ENCODE measurements at regions not wholly inside any gene's neighbourhood (a gene's known extent, or its start where the extent isn't known, plus 50 kb on each side); places are given as distances from the start of the nearest gene placed in this dataset.

GRCh38 chr5:173768267-173768806 lies 119.8 kb upstream of the CPEB4 start (continued):
- no peak for TF ChIP-seq SRSF9 (IDR thresholded peaks at IDR 0.05; ENCODE audit: borderline replicate concordance, insufficient read depth, low read depth, low read length, poor library complexity, severe bottlenecking)
- TF ChIP-seq TERF1 (CRISPR knock-in tag; IDR thresholded peaks at IDR 0.05), result no peak
- TF ChIP-seq, protein P1, sequence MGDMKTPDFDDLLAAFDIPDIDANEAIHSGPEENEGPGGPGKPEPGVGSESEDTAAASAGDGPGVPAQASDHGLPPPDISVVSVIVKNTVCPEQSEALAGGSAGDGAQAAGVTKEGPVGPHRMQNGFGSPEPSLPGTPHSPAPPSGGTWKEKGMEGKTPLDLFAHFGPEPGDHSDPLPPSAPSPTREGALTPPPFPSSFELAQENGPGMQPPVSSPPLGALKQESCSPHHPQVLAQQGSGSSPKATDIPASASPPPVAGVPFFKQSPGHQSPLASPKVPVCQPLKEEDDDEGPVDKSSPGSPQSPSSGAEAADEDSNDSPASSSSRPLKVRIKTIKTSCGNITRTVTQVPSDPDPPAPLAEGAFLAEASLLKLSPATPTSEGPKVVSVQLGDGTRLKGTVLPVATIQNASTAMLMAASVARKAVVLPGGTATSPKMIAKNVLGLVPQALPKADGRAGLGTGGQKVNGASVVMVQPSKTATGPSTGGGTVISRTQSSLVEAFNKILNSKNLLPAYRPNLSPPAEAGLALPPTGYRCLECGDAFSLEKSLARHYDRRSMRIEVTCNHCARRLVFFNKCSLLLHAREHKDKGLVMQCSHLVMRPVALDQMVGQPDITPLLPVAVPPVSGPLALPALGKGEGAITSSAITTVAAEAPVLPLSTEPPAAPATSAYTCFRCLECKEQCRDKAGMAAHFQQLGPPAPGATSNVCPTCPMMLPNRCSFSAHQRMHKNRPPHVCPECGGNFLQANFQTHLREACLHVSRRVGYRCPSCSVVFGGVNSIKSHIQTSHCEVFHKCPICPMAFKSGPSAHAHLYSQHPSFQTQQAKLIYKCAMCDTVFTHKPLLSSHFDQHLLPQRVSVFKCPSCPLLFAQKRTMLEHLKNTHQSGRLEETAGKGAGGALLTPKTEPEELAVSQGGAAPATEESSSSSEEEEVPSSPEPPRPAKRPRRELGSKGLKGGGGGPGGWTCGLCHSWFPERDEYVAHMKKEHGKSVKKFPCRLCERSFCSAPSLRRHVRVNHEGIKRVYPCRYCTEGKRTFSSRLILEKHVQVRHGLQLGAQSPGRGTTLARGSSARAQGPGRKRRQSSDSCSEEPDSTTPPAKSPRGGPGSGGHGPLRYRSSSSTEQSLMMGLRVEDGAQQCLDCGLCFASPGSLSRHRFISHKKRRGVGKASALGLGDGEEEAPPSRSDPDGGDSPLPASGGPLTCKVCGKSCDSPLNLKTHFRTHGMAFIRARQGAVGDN (CRISPR knock-in tag; IDR thresholded peaks at IDR 0.05), result peak; percentile 47; the same call in 1 of the 2 replicates
- TF ChIP-seq ZNF619 (CRISPR knock-in tag; IDR thresholded peaks at IDR 0.05), result no peak
- TF ChIP-seq CHD4 (IDR thresholded peaks at IDR 0.05; ENCODE audit: borderline replicate concordance, low read length), result 0 out of 2 replicates have a peak, but pooled peaks have one; percentile 55
- no peak for TF ChIP-seq SOX13 (IDR thresholded peaks at IDR 0.05)
- no peak for TF ChIP-seq SOX13 (CRISPR knock-in tag; conservative IDR thresholded peaks at IDR 0.05 in 1 of 2, IDR thresholded peaks at IDR 0.05 in 1 of 2)
- TF ChIP-seq HNRNPUL1 (IDR thresholded peaks at IDR 0.05; ENCODE audit: low read depth, low read length), result no peak
- TF ChIP-seq, protein P2, sequence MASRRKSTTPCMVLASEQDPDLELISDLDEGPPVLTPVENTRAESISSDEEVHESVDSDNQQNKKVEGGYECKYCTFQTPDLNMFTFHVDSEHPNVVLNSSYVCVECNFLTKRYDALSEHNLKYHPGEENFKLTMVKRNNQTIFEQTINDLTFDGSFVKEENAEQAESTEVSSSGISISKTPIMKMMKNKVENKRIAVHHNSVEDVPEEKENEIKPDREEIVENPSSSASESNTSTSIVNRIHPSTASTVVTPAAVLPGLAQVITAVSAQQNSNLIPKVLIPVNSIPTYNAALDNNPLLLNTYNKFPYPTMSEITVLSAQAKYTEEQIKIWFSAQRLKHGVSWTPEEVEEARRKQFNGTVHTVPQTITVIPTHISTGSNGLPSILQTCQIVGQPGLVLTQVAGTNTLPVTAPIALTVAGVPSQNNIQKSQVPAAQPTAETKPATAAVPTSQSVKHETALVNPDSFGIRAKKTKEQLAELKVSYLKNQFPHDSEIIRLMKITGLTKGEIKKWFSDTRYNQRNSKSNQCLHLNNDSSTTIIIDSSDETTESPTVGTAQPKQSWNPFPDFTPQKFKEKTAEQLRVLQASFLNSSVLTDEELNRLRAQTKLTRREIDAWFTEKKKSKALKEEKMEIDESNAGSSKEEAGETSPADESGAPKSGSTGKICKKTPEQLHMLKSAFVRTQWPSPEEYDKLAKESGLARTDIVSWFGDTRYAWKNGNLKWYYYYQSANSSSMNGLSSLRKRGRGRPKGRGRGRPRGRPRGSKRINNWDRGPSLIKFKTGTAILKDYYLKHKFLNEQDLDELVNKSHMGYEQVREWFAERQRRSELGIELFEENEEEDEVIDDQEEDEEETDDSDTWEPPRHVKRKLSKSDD (CRISPR knock-in tag; IDR thresholded peaks at IDR 0.05; ENCODE audit: low read depth), result no peak
- TF ChIP-seq ZNF629 (CRISPR knock-in tag; conservative IDR thresholded peaks at IDR 0.05), result peak; percentile 90
- TF ChIP-seq STAG1 (CRISPR knock-in tag; IDR thresholded peaks at IDR 0.05), result no peak
- TF ChIP-seq ZBTB7B (CRISPR knock-in tag; IDR thresholded peaks at IDR 0.05), result no peak
- no peak for TF ChIP-seq ZNF724P (CRISPR knock-in tag; IDR thresholded peaks at IDR 0.05; ENCODE audit: borderline replicate concordance)
- TF ChIP-seq PRPF4 (IDR thresholded peaks at IDR 0.05; ENCODE audit: low read depth, low read length, poor library complexity, severe bottlenecking), result no peak
- TF ChIP-seq NAIF1 (CRISPR knock-in tag; IDR thresholded peaks at IDR 0.05; ENCODE audit: borderline replicate concordance), result no peak
- no peak for TF ChIP-seq ATAD3A (CRISPR knock-in tag; IDR thresholded peaks at IDR 0.05)
- no peak for TF ChIP-seq KDM4B (CRISPR knock-in tag; IDR thresholded peaks at IDR 0.05)
- TF ChIP-seq SNAPC2 (CRISPR knock-in tag; IDR thresholded peaks at IDR 0.05), result 0 out of 2 replicates have a peak, but pooled peaks have one; percentile 38
- TF ChIP-seq, protein P3, sequence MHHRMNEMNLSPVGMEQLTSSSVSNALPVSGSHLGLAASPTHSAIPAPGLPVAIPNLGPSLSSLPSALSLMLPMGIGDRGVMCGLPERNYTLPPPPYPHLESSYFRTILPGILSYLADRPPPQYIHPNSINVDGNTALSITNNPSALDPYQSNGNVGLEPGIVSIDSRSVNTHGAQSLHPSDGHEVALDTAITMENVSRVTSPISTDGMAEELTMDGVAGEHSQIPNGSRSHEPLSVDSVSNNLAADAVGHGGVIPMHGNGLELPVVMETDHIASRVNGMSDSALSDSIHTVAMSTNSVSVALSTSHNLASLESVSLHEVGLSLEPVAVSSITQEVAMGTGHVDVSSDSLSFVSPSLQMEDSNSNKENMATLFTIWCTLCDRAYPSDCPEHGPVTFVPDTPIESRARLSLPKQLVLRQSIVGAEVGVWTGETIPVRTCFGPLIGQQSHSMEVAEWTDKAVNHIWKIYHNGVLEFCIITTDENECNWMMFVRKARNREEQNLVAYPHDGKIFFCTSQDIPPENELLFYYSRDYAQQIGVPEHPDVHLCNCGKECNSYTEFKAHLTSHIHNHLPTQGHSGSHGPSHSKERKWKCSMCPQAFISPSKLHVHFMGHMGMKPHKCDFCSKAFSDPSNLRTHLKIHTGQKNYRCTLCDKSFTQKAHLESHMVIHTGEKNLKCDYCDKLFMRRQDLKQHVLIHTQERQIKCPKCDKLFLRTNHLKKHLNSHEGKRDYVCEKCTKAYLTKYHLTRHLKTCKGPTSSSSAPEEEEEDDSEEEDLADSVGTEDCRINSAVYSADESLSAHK (CRISPR knock-in tag; IDR thresholded peaks at IDR 0.05; ENCODE audit: borderline replicate concordance), result no peak

Measured in HepG2 (cell line).